ENCODE measurements at regions not wholly inside any gene's neighbourhood (a gene's known extent, or its start where the extent isn't known, plus 50 kb on each side); places are given as distances from the start of the nearest gene placed in this dataset.

- ATAC-seq (no peak), DNase-seq (ENCODE audit: low read depth, low spot score) (no peak)
- no peaks in the 10 kb centered on the region; the same call in 1 of the 2 replicates for H3K4me1 ChIP-seq (ENCODE audit: control insufficient read depth, insufficient read depth, low read length)
- no TSS peak for BruUV-seq (replicated peaks)
- no peak for TF ChIP-seq CTCF (IDR thresholded peaks at IDR 0.05)
- TF ChIP-seq SIN3A (IDR thresholded peaks at IDR 0.05; ENCODE audit: borderline replicate concordance, insufficient read depth, low read depth, low read length): no peak
- no peak for TF ChIP-seq TCF7L2 (IDR thresholded peaks at IDR 0.05; ENCODE audit: low read depth, low read length)
- TF ChIP-seq POLR2AphosphoS5 (IDR thresholded peaks at IDR 0.05; ENCODE audit: low read depth, low read length): no peak
- TF ChIP-seq, protein P1, sequence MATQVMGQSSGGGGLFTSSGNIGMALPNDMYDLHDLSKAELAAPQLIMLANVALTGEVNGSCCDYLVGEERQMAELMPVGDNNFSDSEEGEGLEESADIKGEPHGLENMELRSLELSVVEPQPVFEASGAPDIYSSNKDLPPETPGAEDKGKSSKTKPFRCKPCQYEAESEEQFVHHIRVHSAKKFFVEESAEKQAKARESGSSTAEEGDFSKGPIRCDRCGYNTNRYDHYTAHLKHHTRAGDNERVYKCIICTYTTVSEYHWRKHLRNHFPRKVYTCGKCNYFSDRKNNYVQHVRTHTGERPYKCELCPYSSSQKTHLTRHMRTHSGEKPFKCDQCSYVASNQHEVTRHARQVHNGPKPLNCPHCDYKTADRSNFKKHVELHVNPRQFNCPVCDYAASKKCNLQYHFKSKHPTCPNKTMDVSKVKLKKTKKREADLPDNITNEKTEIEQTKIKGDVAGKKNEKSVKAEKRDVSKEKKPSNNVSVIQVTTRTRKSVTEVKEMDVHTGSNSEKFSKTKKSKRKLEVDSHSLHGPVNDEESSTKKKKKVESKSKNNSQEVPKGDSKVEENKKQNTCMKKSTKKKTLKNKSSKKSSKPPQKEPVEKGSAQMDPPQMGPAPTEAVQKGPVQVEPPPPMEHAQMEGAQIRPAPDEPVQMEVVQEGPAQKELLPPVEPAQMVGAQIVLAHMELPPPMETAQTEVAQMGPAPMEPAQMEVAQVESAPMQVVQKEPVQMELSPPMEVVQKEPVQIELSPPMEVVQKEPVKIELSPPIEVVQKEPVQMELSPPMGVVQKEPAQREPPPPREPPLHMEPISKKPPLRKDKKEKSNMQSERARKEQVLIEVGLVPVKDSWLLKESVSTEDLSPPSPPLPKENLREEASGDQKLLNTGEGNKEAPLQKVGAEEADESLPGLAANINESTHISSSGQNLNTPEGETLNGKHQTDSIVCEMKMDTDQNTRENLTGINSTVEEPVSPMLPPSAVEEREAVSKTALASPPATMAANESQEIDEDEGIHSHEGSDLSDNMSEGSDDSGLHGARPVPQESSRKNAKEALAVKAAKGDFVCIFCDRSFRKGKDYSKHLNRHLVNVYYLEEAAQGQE (IDR thresholded peaks at IDR 0.05; ENCODE audit: insufficient read depth in 1 of 2, low read depth in 2 of 2, low read length in 1 of 2): no peak
- POLR2A ChIA-PET: no interaction called here
- intact Hi-C loops (cut with micrococcal nuclease; ENCODE audit: unreplicated experiment) (no loop called here), in situ Hi-C loops (cut with HindIII; ENCODE audit: low pct_unique_long_range_greater_than_20kb, low sequenced_read_pairs) (no loop called here)
- CTCF ChIA-PET: no interaction called here
- H3K36me3 ChIP-seq (ENCODE audit: control insufficient read depth, insufficient read depth, low read length): no peaks in the 10 kb centered on the region
- H3K27ac ChIP-seq (ENCODE audit: low read length): no peak overlapping the region
- no peaks in the 10 kb centered on the region for H3K9me3 ChIP-seq (ENCODE audit: control insufficient read depth, insufficient read depth, low read depth, low read length)
- H3K27me3 ChIP-seq (ENCODE audit: control insufficient read depth, insufficient read depth, low read length): peaks cover under 1% of the 10 kb centered on the region; the same call in 1 of the 2 replicates
- H3K4me3 ChIP-seq (ENCODE audit: low read depth in 2 of 2, low read length in 2 of 2): no peak overlapping the region
Observed at GRCh38 chr10:47058961-47059391, 147.7 kb downstream of the PTPN20 start.

DNA sequence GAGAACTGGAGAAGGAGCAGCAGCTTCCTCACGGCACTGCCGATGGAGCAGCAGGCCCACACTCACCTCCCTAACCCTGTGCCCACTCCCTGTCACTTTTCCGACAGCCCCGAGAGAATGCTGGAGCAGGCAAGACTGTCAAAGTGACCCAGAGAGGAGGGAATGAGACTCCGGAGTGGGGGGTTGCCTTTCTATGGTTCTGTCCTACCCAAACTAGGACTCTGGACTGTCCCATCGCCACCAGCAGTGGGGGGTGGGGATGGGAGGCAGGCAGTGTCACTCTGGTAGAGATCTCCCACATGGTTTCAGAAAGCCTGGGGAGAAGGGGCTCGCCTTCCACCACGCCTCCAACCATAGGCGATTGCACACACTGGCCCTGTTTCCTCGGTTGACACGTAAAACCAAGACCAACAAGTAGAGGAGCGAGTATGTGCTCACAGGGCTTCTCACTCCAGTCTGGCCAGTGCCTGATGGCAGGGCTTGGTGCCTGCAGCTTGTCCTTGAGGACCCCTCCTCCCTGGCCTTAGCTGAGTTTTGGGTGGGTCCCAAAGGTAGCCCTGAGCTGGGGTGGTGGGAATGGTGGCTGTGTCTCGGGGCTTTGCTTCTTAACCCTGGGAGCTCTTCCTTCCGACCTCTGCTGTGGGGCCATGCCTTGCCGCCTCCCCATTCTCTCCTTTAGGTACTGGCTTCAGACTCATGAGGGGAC, 148.5 kb downstream of the PTPN20 start:
- no peak for TF ChIP-seq POLR2AphosphoS5 (IDR thresholded peaks at IDR 0.05; ENCODE audit: low read depth, low read length)
- TF ChIP-seq, protein P1 (IDR thresholded peaks at IDR 0.05; ENCODE audit: insufficient read depth in 1 of 2, low read depth in 2 of 2, low read length in 1 of 2): no peak
- TF ChIP-seq TCF7L2 (IDR thresholded peaks at IDR 0.05; ENCODE audit: low read depth, low read length): no peak
- TF ChIP-seq CTCF (IDR thresholded peaks at IDR 0.05): no peak
- no peak for TF ChIP-seq SIN3A (IDR thresholded peaks at IDR 0.05; ENCODE audit: borderline replicate concordance, insufficient read depth, low read depth, low read length)
- BruUV-seq (replicated peaks): no TSS peak
- H3K27me3 ChIP-seq (ENCODE audit: control insufficient read depth, insufficient read depth, low read length): peaks cover 2% of the 10 kb centered on the region; the same call in 1 of the 2 replicates
- DNase-seq (ENCODE audit: low read depth, low spot score): no peak
- ATAC-seq: no peak
- in situ Hi-C loops (cut with HindIII; ENCODE audit: low pct_unique_long_range_greater_than_20kb, low sequenced_read_pairs) (no loop called here), intact Hi-C loops (cut with micrococcal nuclease; ENCODE audit: unreplicated experiment) (no loop called here)
- H3K27ac ChIP-seq (ENCODE audit: low read length): no peak overlapping the region
- H3K4me1 ChIP-seq (ENCODE audit: control insufficient read depth, insufficient read depth, low read length): no peaks in the 10 kb centered on the region; the same call in 1 of the 2 replicates
- H3K36me3 ChIP-seq (ENCODE audit: control insufficient read depth, insufficient read depth, low read length): no peaks in the 10 kb centered on the region
- H3K9me3 ChIP-seq (ENCODE audit: control insufficient read depth, insufficient read depth, low read depth, low read length): no peaks in the 10 kb centered on the region
- ChIA-PET POLR2A (interaction anchor here (0.6 kb wide), 1 partner anchor 10 kb away, joined by 3 read pairs; no protein-coding TSS in a partner anchor), CTCF (no interaction called here)
- no peak overlapping the region for H3K4me3 ChIP-seq (ENCODE audit: low read depth in 2 of 2, low read length in 2 of 2)
